KOPT-K1 (cell line): ENCODE measurements at regions not wholly inside any gene's neighbourhood (a gene's known extent, or its start where the extent isn't known, plus 50 kb on each side); places are given as distances from the start of the nearest gene placed in this dataset.

ENCODE experiments used
- H3K27ac ChIP-seq: fragments of 200-600 bp; sonication (generic); 2 replicates; pipeline ENCODE4 v1.5.1; 2016; ENCODE audit warnings: antibody characterized with exemption, mild to moderate bottlenecking, low read depth, low read length; ENCODE audit not compliant: poor library complexity, severe bottlenecking
- H3K36me3 ChIP-seq: fragments of 200-600 bp; sonication (generic); 2 replicates; pipeline ENCODE4 v1.5.1; 2017; ENCODE audit warnings: antibody characterized with exemption, mild to moderate bottlenecking, low read length, moderate library complexity; ENCODE audit not compliant: insufficient read depth
- H3K9me3 ChIP-seq: fragments of 200-600 bp; sonication (generic); 2 replicates; pipeline ENCODE4 v1.5.1; 2017; ENCODE audit warnings: antibody characterized with exemption, low read length, mild to moderate bottlenecking; ENCODE audit not compliant: insufficient read depth, poor library complexity, severe bottlenecking

DNA sequence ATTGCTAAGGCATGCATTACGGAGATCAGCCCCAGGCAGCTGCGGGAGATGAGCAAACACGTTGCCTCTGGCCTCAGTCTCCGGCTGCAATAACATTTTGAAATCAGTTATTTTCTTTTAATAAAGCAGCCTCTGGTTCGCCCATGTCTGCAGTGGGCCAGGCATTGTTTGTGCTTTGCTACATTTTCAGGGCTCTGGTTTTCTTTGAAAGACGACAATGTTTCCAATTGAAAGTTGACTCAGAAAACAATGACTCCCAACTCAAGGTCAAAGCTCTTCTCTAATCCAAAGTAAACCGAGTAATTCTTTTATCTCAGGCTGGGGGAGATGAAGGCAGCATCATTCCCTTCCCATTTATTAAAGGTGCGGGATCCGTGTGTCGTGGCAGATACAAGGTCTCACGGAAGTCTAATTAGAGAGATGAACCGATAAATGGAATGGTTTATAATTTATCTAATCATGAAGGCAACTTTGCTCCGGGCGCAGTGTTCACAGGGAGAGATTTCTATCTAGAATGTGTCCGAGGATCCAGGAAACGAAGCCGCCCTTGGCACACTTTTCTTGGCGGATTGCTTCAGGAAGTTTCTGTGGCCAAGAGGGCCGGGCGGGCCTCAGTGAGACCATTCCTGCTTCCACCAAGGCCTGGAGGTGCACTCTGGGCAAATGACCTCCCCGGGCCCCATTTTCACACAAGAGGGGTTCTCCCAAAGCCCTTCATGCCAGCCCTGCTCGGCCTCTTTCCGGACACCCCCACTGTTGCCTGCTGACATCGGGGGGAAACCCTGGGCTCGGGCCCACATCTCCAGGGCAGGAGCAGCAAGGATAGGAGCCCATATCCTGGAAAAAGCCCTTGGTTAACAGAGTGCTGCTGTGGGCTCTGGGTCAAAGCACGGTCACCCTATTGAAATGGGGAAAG lies 811.4 kb downstream of the BRD1 start:
- no peaks in the 10 kb centered on the region for H3K36me3 ChIP-seq
- no peak overlapping the region for H3K27ac ChIP-seq
- no peaks in the 10 kb centered on the region for H3K9me3 ChIP-seq

DNA sequence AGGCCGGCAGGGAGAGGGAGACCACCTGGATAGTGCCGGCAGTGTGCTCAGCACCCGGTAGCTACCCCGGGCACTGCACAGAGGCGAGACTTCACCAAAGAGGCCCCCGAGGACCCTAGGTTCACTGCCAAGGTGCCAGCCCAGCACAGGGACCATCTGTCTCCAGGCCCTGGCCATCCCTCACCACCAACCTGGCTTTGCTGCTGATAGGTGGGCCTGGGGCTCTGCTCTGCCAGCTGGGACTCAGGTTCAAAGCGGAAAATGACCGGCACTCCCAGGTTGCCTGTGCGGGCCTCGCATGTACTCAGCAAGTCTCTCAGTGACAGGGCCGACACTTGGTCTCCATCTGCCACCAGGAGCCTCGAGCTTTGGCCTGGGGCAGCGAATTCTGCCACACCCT lies 812.2 kb downstream of the BRD1 start:
- no peak overlapping the region for H3K27ac ChIP-seq
- no peaks in the 10 kb centered on the region for H3K9me3 ChIP-seq
- H3K36me3 ChIP-seq, result no peaks in the 10 kb centered on the region

DNA sequence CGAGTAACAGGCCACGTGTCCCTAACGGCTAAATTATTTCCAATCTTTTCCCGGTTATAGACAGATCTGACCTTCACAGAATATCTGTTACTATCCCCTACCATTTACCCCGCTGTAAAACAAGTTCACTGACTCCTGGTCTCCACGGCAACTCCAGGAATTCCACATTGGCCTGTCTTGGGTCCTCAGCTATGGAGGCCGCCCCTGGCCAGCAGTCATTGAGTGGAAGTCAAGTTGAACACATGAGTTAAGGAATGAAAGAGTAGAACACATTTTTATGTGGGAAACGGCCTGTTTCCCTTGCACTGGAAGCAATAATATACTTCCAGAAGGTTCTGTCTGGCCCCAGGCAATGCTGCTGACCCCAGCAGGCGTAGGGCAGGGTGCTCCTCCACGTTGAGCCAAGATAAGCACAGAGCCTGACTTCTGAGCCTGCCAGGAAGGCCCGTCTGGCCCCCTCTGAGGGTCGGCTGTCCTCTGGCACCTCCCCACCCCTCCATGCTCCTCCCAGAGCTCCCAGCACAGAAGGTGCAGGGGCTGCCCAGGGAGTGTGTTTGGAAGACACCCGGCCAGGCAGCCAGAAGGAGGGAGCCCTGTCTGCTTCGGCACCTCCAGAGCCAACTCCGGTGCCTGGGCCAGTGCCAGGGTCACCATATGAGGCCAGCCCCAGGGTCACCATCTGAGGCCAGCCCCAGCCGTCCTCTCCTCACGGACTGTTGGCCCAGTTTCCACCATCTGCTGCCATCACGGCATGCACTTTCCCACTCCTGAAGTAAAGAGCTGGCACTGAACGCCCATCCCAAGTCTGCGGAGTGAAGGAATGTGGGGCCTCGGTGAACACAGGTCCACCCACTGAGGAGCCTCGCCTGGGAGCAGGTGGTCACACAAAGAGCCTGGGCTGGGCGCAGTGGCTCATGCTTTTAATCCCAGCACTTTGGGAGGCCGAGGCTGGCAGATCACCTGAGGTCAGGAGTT lies 813.2 kb downstream of the BRD1 start:
- H3K9me3 ChIP-seq, result no peaks in the 10 kb centered on the region
- no peaks in the 10 kb centered on the region for H3K36me3 ChIP-seq
- H3K27ac ChIP-seq, result no peak overlapping the region

DNA sequence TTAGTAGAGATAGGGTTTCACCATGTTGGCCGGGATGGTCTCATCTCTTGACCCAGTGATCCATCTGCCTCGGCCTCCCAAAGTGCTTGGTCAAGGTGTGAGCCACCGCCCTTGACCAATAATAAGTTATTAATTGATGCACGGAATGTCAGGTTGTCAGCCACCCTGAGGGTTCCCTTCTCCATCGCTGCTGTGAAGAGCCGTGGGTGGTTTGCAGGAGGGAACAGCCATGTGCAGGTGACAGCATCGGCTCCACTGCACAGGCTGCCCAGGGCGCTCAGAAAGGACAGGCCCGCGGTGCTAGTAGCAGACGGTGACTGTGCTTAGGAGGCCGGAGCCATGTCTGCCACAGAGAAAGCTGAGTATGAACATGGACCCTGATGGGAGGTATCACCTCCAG lies 814.0 kb downstream of the BRD1 start:
- Histone ChIP-seq H3K9me3 (no peaks in the 10 kb centered on the region), H3K36me3 (no peaks in the 10 kb centered on the region), H3K27ac (no peak overlapping the region)

DNA sequence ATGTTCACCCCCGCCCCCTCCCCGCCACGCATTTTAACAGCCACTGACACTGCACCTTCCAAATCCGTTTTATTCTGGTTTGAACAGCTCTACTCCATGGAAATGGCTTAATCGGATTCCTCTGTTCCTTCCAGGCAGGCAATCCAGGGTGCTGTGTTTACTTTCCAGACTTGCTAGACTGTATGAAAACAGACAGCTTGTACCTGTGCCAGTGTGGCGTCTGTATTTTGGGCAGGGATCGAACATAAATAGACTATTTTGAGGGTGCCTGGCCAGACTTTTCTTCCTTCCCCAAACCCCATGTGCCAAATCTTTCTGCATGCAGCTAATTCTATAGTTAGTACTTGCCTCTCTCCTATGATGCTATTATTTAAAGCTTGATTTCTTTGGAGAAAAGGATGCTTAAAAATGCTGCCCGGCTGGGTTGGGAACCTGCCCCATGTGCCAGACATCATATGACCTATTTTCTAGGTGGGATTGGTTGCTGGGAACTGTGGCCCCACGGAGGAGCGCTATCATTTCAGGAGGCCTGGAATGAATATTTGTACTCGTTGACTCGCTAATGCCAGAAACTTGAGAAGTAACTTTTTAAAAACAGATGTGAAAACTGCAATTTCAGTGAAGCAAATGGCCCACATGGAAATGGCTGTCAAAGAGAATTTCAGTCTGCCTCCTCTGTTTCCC lies 814.8 kb downstream of the BRD1 start:
- H3K27ac ChIP-seq, result no peak overlapping the region

GRCh38 chr22:49011769-49012648 lies 815.7 kb downstream of the BRD1 start:
- Histone ChIP-seq H3K36me3 (no peaks in the 10 kb centered on the region), H3K9me3 (no peaks in the 10 kb centered on the region), H3K27ac (no peak overlapping the region)

More for the DNA sequence above, 814.8 kb downstream of the BRD1 start:
- Histone ChIP-seq H3K36me3 (no peaks in the 10 kb centered on the region), H3K9me3 (no peaks in the 10 kb centered on the region)

- H3K27ac ChIP-seq, result no peak overlapping the region
- H3K9me3 ChIP-seq, result no peaks in the 10 kb centered on the region
- no peaks in the 10 kb centered on the region for H3K36me3 ChIP-seq
Observed at GRCh38 chr22:49011379-49011768, 816.3 kb downstream of the BRD1 start.

- Histone ChIP-seq H3K27ac (no peak overlapping the region), H3K36me3 (no peaks in the 10 kb centered on the region), H3K9me3 (no peaks in the 10 kb centered on the region)
Observed at GRCh38 chr22:49010901-49011300, 816.8 kb downstream of the BRD1 start.

DNA sequence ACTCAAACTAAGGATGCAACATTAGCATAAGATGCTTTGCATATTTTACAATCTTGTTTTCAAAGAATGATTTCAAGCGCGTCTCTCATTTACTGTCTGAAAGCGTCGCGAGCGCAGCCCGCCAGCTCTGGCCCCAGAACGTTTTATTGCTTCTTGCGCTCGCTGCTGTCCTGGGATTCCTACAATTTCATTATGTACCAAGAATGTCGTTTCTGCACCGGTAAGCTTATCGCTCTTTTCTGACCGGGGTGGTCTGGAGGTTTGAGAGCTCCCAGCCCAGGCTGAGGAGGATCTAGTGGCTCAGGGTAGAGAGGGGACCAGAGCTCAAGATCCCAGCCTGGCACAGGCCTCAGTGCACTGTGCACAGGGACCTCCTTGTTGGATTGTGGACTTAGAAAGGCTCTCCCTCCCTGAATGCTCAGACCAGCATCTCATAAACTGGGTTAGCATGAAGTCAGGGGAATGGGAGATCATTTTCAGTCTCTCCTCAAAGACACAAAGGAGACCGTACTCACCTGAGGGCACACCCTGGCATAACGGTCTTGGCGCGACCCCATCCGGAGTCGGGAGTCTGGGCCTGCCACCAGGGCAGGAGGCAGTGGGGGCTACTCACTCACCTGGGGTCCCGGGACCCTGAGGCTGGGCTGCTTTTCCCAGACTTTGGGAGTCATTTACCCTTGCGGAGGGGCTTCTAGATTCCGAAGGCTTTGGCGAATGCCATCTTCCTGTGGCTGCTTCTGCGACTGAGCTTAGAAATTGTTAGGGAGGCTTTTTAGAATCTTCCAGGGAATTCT lies 817.4 kb downstream of the BRD1 start:
- Histone ChIP-seq H3K27ac (no peak overlapping the region), H3K36me3 (no peaks in the 10 kb centered on the region), H3K9me3 (no peaks in the 10 kb centered on the region)

DNA sequence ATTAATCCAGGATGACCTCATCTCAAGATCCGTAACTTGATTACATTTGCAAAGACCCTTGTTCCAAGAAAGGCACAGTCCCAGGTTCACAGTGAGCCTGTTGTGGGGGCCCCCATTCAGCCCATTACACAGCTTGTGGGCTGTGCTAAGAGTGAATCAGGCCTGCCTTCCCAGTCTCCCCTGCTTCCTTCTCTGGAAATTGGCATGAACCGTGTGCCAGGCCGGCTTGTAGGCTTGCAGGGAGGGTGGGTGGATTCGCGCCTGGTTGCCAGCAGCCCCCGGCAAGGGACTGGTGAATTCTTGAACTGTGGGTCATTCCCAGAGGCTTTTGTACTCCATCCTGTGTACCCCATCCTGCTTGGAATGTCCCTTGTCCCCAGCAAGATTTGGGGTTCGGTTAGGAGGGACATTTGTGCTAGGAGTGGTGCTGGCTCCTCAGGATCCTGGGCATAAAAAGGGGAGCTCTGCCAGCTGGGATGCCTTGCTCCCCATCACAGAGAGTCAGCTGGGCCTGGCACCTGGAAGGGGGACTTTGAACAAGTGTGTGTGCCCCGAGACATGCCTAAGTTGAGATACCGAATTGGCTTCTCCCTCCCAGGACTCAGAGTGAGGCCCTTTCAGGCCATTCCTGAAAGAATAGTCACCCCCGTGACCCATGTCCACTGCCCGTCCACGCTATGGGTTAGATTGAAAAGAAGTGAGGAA lies 818.2 kb downstream of the BRD1 start:
- Histone ChIP-seq H3K9me3 (no peaks in the 10 kb centered on the region), H3K36me3 (no peaks in the 10 kb centered on the region)

GRCh38 chr22:49008682-49009235 lies 818.9 kb downstream of the BRD1 start:
- no peak overlapping the region for H3K27ac ChIP-seq
- no peaks in the 10 kb centered on the region for H3K9me3 ChIP-seq
- H3K36me3 ChIP-seq, result no peaks in the 10 kb centered on the region

More for the DNA sequence above, 818.2 kb downstream of the BRD1 start:
- H3K27ac ChIP-seq, result no peak overlapping the region

- Histone ChIP-seq H3K9me3 (no peaks in the 10 kb centered on the region), H3K36me3 (no peaks in the 10 kb centered on the region), H3K27ac (no peak overlapping the region)
Observed at GRCh38 chr22:49007013-49007653, 820.5 kb downstream of the BRD1 start.
